GM23338 (cell line): ENCODE measurements at regions not wholly inside any gene's neighbourhood (a gene's known extent, or its start where the extent isn't known, plus 50 kb on each side); places are given as distances from the start of the nearest gene placed in this dataset.

Experiments
- ATAC-seq: fragments of 200-7000 bp; cut with Tn5 transposase; 3 replicates; pipeline ENCODE4 v1.9.1; 2020
- DNase-seq: peaks from one replicate; pipeline ENCODE4 v3.0.0-alpha.2; 2015; ENCODE audit warnings: low spot score
- H2AFZ ChIP-seq: fragments of 200-600 bp; sonication (generic); 2 replicates; pipeline ENCODE4 v1.8.0; 2016; ENCODE audit warnings: antibody characterized with exemption, mild to moderate bottlenecking, moderate library complexity
- H3F3A ChIP-seq: fragments of 200-600 bp; sonication (generic); replicated peaks from 2 replicates; pipeline ENCODE4 v1.8.0; 2017; ENCODE audit warnings: antibody characterized with exemption, mixed run types, low read depth
- H3K27ac ChIP-seq: fragments of 200-600 bp; sonication (generic); 2 replicates; pipeline ENCODE4 v1.6.1; 2016; ENCODE audit warnings: low read depth
- H3K27me3 ChIP-seq: fragments of 200-600 bp; sonication (generic); 2 replicates; pipeline ENCODE4 v1.8.0; 2016; ENCODE audit warnings: mild to moderate bottlenecking, mixed run types, moderate library complexity; ENCODE audit not compliant: insufficient read depth
- H3K36me3 ChIP-seq: fragments of 200-600 bp; sonication (generic); 2 replicates; pipeline ENCODE4 v1.8.0; 2016; ENCODE audit warnings: mild to moderate bottlenecking; ENCODE audit not compliant: insufficient read depth
- H3K4me1 ChIP-seq: fragments of 200-600 bp; sonication (generic); 2 replicates; pipeline ENCODE4 v1.8.0; 2016; ENCODE audit warnings: mild to moderate bottlenecking, moderate library complexity; ENCODE audit not compliant: insufficient read depth
- H3K4me2 ChIP-seq: fragments of 200-600 bp; sonication (generic); 2 replicates; pipeline ENCODE4 v1.7.1; 2017; ENCODE audit warnings: mixed run types
- H3K4me3 ChIP-seq: fragments of 200-600 bp; sonication (generic); 2 replicates; pipeline ENCODE4 v1.6.1; 2016; ENCODE audit warnings: mixed run types
- H3K79me2 ChIP-seq: fragments of 200-600 bp; sonication (generic); replicated peaks from 2 replicates; pipeline ENCODE4 v1.8.0; 2017; ENCODE audit warnings: mild to moderate bottlenecking; ENCODE audit not compliant: insufficient read depth
- H3K9me2 ChIP-seq: fragments of 200-600 bp; sonication (generic); 2 replicates; pipeline ENCODE4 v1.8.0; 2017; ENCODE audit not compliant: insufficient read depth
- H4K20me1 ChIP-seq: fragments of 200-600 bp; sonication (generic); replicated peaks from 2 replicates; pipeline ENCODE4 v1.8.0; 2017; ENCODE audit warnings: mild to moderate bottlenecking; ENCODE audit not compliant: insufficient read depth
- H3K27ac Mint-ChIP-seq: 2 replicates; pipeline ENCODE4 v1.8.0; 2020; ENCODE audit warnings: inconsistent platforms, mild to moderate bottlenecking, moderate library complexity, mixed read lengths
- H3K27me3 Mint-ChIP-seq: 3 replicates; pipeline ENCODE4 v1.8.0; 2022; ENCODE audit warnings: low read depth, mild to moderate bottlenecking, moderate library complexity, mixed read lengths, inconsistent platforms; ENCODE audit not compliant: insufficient read depth, poor library complexity
- H3K36me3 Mint-ChIP-seq: 3 replicates; pipeline ENCODE4 v1.8.0; 2021; ENCODE audit warnings: low read depth, mild to moderate bottlenecking, inconsistent platforms, moderate library complexity, mixed read lengths
- H3K4me1 Mint-ChIP-seq: 3 replicates; pipeline ENCODE4 v1.8.0; 2020; ENCODE audit warnings: mild to moderate bottlenecking, inconsistent platforms, mixed read lengths
- H3K4me3 Mint-ChIP-seq: 3 replicates; pipeline ENCODE4 v1.8.0; 2021; ENCODE audit warnings: moderate library complexity, mild to moderate bottlenecking, inconsistent platforms, mixed read lengths
- H3K9me3 Mint-ChIP-seq: 3 replicates; pipeline ENCODE4 v1.8.0; 2020; ENCODE audit warnings: moderate library complexity, mild to moderate bottlenecking, inconsistent platforms, mixed read lengths
- CREB1 ChIP-seq: fragments of 250-450 bp; sonication (Bioruptor Pico); IDR thresholded peaks from 2 replicates; pipeline ENCODE4 v1.5.0; 2020; ENCODE audit warnings: low read depth, mild to moderate bottlenecking, moderate library complexity
- EZH2 ChIP-seq: fragments of 200-600 bp; sonication (generic); IDR thresholded peaks from one replicate; pipeline ENCODE4 v1.8.0; 2017; ENCODE audit warnings: antibody characterized with exemption, mild to moderate bottlenecking, low read depth; ENCODE audit not compliant: unreplicated experiment
- EZH2phosphoT487 ChIP-seq: fragments of 200-600 bp; sonication (generic); IDR thresholded peaks from one replicate; pipeline ENCODE4 v1.8.1; 2018; ENCODE audit warnings: antibody characterized with exemption; ENCODE audit not compliant: unreplicated experiment
- JUNB ChIP-seq: IDR thresholded peaks from one replicate; pipeline ENCODE4 v1.6.1; 2016; ENCODE audit warnings: antibody characterized with exemption; ENCODE audit not compliant: unreplicated experiment
- NANOG ChIP-seq: IDR thresholded peaks from 2 replicates; pipeline ENCODE4 v1.6.1; 2016; ENCODE audit warnings: antibody characterized with exemption, borderline replicate concordance
- ZNF114 ChIP-seq: fragments of 250-450 bp; sonication (Bioruptor Pico); IDR thresholded peaks from 2 replicates; pipeline ENCODE4 v1.5.0; 2020; ENCODE audit warnings: mild to moderate bottlenecking, moderate library complexity
- ZNF331 ChIP-seq: fragments of 250-450 bp; sonication (Bioruptor Pico); IDR thresholded peaks from 2 replicates; pipeline ENCODE4 v1.5.0; 2020; ENCODE audit warnings: low read depth, mild to moderate bottlenecking, moderate library complexity
- TF ChIP-seq, protein P1 (sequence below): IDR thresholded peaks from 2 replicates; pipeline ENCODE4 v1.6.1; 2016; ENCODE audit warnings: antibody characterized with exemption
- TF ChIP-seq, protein P2 (sequence below): fragments of 250-450 bp; sonication (Bioruptor Pico); IDR thresholded peaks from 2 replicates; pipeline ENCODE4 v1.5.0; 2020; ENCODE audit warnings: mild to moderate bottlenecking, moderate library complexity
- TF ChIP-seq, protein P3 (sequence below), 2 experiments: fragments of 200-600 bp in 1 of 2; sonication (generic) in 1 of 2; conservative IDR thresholded peaks; 2 replicates each; pipeline versions ENCODE4 v1.5.1 to v1.6.1; 2016 to 2017; ENCODE audit warnings: antibody characterized with exemption in 2 of 2, low read depth in 2 of 2, mild to moderate bottlenecking in 2 of 2, moderate library complexity in 1 of 2

DNA sequence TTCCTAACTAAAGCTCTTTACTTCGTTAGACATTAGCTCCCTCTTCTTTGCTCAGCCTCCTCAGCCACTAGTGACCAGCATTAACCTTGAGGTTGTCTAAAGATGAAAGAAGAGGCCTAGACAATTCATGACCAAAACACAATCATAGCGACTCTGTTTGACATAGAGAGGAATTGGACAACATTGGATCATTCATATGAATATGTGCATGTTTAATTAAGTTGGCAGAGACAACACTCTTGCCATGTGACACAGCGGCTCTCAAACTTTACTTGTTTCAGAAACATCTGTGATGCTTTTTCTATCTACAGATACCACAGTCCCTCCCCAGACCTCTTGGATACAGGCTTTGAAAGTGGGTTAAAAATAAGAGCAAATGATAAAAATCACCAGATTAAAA, 81.7 kb downstream of the LINC00237 start:
- no peaks in the 10 kb centered on the region for H3K36me3 ChIP-seq
- H3K36me3 Mint-ChIP-seq = no peaks in the 10 kb centered on the region
- peaks cover 22% of the 10 kb centered on the region for H3K4me1 ChIP-seq
- H4K20me1 ChIP-seq = no peaks in the 10 kb centered on the region
- H2AFZ ChIP-seq = no peak overlapping the region
- peaks cover 30% of the 10 kb centered on the region for H3K4me1 Mint-ChIP-seq
- no peak overlapping the region for H3K27ac Mint-ChIP-seq
- H3K4me3 Mint-ChIP-seq = no peak overlapping the region
- no peak for DNase-seq
- no peak overlapping the region for H3K4me3 ChIP-seq
- no peaks in the 10 kb centered on the region for H3K9me3 Mint-ChIP-seq
- H3K4me2 ChIP-seq = no peak overlapping the region
- peaks cover 10% of the 10 kb centered on the region for H3K27me3 Mint-ChIP-seq
- no peak for ATAC-seq
- no peak overlapping the region for H3K27ac ChIP-seq
- no peaks in the 10 kb centered on the region for H3F3A ChIP-seq
- H3K9me2 ChIP-seq = peaks cover 10% of the 10 kb centered on the region; the same call in 1 of the 2 replicates
- H3K27me3 ChIP-seq = no peaks in the 10 kb centered on the region
- no peaks in the 10 kb centered on the region for H3K79me2 ChIP-seq
- TF ChIP-seq ZNF331 (CRISPR knock-in tag) (no peak), EZH2 (no peak), JUNB (no peak), NANOG (no peak), CREB1 (CRISPR knock-in tag) (no peak), ZNF114 (no peak), EZH2phosphoT487 (no peak)
- TF ChIP-seq, protein P1, sequence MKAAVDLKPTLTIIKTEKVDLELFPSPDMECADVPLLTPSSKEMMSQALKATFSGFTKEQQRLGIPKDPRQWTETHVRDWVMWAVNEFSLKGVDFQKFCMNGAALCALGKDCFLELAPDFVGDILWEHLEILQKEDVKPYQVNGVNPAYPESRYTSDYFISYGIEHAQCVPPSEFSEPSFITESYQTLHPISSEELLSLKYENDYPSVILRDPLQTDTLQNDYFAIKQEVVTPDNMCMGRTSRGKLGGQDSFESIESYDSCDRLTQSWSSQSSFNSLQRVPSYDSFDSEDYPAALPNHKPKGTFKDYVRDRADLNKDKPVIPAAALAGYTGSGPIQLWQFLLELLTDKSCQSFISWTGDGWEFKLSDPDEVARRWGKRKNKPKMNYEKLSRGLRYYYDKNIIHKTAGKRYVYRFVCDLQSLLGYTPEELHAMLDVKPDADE = no peak
- TF ChIP-seq, protein P2, sequence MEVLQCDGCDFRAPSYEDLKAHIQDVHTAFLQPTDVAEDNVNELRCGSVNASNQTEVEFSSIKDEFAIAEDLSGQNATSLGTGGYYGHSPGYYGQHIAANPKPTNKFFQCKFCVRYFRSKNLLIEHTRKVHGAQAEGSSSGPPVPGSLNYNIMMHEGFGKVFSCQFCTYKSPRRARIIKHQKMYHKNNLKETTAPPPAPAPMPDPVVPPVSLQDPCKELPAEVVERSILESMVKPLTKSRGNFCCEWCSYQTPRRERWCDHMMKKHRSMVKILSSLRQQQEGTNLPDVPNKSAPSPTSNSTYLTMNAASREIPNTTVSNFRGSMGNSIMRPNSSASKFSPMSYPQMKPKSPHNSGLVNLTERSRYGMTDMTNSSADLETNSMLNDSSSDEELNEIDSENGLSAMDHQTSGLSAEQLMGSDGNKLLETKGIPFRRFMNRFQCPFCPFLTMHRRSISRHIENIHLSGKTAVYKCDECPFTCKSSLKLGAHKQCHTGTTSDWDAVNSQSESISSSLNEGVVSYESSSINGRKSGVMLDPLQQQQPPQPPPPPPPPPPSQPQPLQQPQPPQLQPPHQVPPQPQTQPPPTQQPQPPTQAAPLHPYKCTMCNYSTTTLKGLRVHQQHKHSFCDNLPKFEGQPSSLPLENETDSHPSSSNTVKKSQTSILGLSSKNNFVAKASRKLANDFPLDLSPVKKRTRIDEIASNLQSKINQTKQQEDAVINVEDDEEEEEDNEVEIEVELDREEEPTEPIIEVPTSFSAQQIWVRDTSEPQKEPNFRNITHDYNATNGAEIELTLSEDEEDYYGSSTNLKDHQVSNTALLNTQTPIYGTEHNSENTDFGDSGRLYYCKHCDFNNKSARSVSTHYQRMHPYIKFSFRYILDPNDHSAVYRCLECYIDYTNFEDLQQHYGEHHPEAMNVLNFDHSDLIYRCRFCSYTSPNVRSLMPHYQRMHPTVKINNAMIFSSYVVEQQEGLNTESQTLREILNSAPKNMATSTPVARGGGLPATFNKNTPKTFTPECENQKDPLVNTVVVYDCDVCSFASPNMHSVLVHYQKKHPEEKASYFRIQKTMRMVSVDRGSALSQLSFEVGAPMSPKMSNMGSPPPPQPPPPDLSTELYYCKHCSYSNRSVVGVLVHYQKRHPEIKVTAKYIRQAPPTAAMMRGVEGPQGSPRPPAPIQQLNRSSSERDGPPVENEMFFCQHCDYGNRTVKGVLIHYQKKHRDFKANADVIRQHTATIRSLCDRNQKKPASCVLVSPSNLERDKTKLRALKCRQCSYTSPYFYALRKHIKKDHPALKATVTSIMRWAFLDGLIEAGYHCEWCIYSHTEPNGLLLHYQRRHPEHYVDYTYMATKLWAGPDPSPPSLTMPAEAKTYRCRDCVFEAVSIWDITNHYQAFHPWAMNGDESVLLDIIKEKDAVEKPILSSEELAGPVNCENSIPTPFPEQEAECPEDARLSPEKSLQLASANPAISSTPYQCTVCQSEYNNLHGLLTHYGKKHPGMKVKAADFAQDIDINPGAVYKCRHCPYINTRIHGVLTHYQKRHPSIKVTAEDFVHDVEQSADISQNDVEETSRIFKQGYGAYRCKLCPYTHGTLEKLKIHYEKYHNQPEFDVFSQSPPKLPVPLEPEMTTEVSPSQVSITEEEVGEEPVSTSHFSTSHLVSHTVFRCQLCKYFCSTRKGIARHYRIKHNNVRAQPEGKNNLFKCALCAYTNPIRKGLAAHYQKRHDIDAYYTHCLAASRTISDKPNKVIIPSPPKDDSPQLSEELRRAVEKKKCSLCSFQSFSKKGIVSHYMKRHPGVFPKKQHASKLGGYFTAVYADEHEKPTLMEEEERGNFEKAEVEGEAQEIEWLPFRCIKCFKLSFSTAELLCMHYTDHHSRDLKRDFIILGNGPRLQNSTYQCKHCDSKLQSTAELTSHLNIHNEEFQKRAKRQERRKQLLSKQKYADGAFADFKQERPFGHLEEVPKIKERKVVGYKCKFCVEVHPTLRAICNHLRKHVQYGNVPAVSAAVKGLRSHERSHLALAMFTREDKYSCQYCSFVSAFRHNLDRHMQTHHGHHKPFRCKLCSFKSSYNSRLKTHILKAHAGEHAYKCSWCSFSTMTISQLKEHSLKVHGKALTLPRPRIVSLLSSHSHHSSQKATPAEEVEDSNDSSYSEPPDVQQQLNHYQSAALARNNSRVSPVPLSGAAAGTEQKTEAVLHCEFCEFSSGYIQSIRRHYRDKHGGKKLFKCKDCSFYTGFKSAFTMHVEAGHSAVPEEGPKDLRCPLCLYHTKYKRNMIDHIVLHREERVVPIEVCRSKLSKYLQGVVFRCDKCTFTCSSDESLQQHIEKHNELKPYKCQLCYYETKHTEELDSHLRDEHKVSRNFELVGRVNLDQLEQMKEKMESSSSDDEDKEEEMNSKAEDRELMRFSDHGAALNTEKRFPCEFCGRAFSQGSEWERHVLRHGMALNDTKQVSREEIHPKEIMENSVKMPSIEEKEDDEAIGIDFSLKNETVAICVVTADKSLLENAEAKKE (CRISPR knock-in tag) = no peak
- TF ChIP-seq, protein P3, sequence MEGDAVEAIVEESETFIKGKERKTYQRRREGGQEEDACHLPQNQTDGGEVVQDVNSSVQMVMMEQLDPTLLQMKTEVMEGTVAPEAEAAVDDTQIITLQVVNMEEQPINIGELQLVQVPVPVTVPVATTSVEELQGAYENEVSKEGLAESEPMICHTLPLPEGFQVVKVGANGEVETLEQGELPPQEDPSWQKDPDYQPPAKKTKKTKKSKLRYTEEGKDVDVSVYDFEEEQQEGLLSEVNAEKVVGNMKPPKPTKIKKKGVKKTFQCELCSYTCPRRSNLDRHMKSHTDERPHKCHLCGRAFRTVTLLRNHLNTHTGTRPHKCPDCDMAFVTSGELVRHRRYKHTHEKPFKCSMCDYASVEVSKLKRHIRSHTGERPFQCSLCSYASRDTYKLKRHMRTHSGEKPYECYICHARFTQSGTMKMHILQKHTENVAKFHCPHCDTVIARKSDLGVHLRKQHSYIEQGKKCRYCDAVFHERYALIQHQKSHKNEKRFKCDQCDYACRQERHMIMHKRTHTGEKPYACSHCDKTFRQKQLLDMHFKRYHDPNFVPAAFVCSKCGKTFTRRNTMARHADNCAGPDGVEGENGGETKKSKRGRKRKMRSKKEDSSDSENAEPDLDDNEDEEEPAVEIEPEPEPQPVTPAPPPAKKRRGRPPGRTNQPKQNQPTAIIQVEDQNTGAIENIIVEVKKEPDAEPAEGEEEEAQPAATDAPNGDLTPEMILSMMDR (conservative IDR thresholded peaks at IDR 0.05; ENCODE audit: low read depth in 2 of 2) = no peak
